GM12875 (cell line): ENCODE measurements at regions not wholly inside any gene's neighbourhood (a gene's known extent, or its start where the extent isn't known, plus 50 kb on each side); places are given as distances from the start of the nearest gene placed in this dataset.

Experiments
- H3K4me3 ChIP-seq: one replicate; pipeline ENCODE4 v1.5.1; 2011; ENCODE audit warnings: low read depth, low read length, control low read depth
- CTCF ChIP-seq: IDR thresholded peaks from 2 replicates; pipeline ENCODE4 v1.5.1; 2011; ENCODE audit warnings: low read depth, mild to moderate bottlenecking, control low read depth, inconsistent platforms, low read length, moderate library complexity, borderline replicate concordance; ENCODE audit not compliant: insufficient read depth

- H3K4me3 ChIP-seq: no peak overlapping the region
- no peak for TF ChIP-seq CTCF
Measured at GRCh38 chr2:118611691-118612090, 235.8 kb downstream of the EN1 start.

DNA sequence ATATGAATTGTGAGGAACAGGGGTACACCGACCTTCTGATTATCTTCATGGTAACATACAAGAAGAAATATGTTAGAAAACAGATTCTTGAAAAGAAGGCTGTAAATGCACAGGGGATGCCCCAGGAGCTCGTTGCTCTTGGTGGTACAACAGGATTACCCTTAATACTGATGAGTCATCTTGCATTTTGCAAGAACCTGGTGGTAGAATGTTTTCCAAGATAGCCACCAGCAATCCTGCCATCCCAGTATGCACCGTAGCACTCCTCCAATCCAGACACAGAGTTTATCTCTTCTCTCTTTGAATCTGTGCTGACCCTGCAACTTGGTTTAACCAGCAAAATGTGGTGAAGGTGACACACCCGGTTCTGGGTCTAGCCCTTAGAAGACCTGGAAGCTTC, 238.3 kb downstream of the EN1 start:
- no peak for TF ChIP-seq CTCF
- H3K4me3 ChIP-seq: no peak overlapping the region

GRCh38 chr2:118607641-118608040, 239.8 kb downstream of the EN1 start:
- no peak for TF ChIP-seq CTCF
- H3K4me3 ChIP-seq: no peak overlapping the region

- H3K4me3 ChIP-seq: no peak overlapping the region
- no peak for TF ChIP-seq CTCF
Measured at GRCh38 chr2:118604811-118605210, 242.6 kb downstream of the EN1 start.

GRCh38 chr2:118604371-118604770, 243.1 kb downstream of the EN1 start:
- no peak overlapping the region for H3K4me3 ChIP-seq
- TF ChIP-seq CTCF: no peak

GRCh38 chr2:118599141-118599540, 248.3 kb downstream of the EN1 start:
- no peak for TF ChIP-seq CTCF
- no peak overlapping the region for H3K4me3 ChIP-seq

GRCh38 chr2:118596620-118597019, 250.8 kb downstream of the EN1 start:
- TF ChIP-seq CTCF: no peak
- H3K4me3 ChIP-seq: no peak overlapping the region
